GM13977 (cell line): ENCODE measurements at regions not wholly inside any gene's neighbourhood (a gene's known extent, or its start where the extent isn't known, plus 50 kb on each side); places are given as distances from the start of the nearest gene placed in this dataset.
"Not testable (repeated sequence)": the region's sequence is repeated elsewhere in the genome, so short reads cannot be mapped to it uniquely, and the experiment has no call there.

Experiments used
- DNase-seq: peaks from one replicate; pipeline ENCODE4 v3.0.0; 2012; ENCODE audit warnings: low spot score
- in situ Hi-C: fragments of 300-500 bp; cut with MboI; formaldehyde crosslinking; loops from one replicate; pipeline ENCODE4 v1.12.0; 2022; ENCODE audit warnings: low sequenced_read_pairs, low pct_unique_long_range_greater_than_20kb, mixed read lengths, inconsistent platforms; ENCODE audit not compliant: unreplicated experiment
- TF ChIP-seq, protein P1 (sequence below): IDR thresholded peaks from 2 replicates; pipeline ENCODE4 v1.5.1; 2012; ENCODE audit warnings: mild to moderate bottlenecking, control low read depth; ENCODE audit not compliant: insufficient read depth; ENCODE audit errors: extremely low read depth, missing control alignments

DNA sequence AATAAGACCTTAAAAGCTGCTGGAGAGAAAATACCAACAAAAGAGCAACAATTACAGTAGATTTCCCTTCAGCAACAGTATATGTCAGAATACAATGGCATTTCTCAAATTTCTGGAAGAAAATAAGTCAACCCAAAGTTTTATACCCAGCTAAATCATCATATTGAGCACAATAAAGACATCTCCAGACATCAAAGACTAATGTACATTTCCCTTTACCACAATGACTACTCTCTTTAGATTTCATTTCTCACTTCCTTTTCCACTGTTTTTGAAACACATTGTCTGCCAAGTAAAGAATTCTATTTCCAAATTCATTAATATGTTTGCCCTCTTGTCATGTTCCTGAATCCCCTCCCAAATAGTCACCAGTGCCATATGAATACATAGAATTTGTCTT lies 111.4 kb downstream of the POU4F1 start:
- TF ChIP-seq, protein P1, sequence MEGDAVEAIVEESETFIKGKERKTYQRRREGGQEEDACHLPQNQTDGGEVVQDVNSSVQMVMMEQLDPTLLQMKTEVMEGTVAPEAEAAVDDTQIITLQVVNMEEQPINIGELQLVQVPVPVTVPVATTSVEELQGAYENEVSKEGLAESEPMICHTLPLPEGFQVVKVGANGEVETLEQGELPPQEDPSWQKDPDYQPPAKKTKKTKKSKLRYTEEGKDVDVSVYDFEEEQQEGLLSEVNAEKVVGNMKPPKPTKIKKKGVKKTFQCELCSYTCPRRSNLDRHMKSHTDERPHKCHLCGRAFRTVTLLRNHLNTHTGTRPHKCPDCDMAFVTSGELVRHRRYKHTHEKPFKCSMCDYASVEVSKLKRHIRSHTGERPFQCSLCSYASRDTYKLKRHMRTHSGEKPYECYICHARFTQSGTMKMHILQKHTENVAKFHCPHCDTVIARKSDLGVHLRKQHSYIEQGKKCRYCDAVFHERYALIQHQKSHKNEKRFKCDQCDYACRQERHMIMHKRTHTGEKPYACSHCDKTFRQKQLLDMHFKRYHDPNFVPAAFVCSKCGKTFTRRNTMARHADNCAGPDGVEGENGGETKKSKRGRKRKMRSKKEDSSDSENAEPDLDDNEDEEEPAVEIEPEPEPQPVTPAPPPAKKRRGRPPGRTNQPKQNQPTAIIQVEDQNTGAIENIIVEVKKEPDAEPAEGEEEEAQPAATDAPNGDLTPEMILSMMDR: no peak
- in situ Hi-C loops: no loop called here
- DNase-seq: no peak

GRCh38 chr13:78490225-78490624 lies 113.1 kb downstream of the POU4F1 start:
- in situ Hi-C loops, DNase-seq: not testable (repeated sequence)

- in situ Hi-C loops: no loop called here
- DNase-seq: no peak
- TF ChIP-seq, protein P1: no peak
Measured at GRCh38 chr13:78487707-78488106, 115.6 kb downstream of the POU4F1 start.

- TF ChIP-seq, protein P1: no peak
- DNase-seq: no peak
- in situ Hi-C loops: no loop called here
Measured at GRCh38 chr13:78485803-78486202, 117.5 kb downstream of the POU4F1 start.

DNA sequence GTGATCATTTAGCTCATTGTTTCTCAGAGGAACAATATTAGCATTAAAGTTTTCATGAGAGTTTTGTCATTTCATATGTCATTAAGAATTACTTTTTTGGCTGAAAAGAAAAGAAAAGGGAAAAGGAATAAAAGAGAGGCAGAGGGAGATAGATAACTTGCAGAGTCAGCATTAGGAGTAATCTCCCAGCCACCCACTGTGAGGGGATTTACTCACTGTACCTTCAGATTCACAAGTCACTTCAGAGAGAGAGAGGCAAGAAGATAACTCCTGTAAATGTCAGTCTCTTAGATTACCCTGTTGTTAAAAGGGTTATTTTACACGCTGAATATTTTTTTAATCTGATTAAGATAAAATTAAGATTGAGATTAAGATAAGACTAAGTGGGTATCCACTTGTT lies 125.2 kb downstream of the POU4F1 start:
- TF ChIP-seq, protein P1: no peak
- in situ Hi-C loops: no loop called here
- DNase-seq: no peak

GRCh38 chr13:78476910-78477309 lies 126.4 kb downstream of the POU4F1 start:
- no peak for DNase-seq
- TF ChIP-seq, protein P1: no peak
- in situ Hi-C loops: no loop called here

DNA sequence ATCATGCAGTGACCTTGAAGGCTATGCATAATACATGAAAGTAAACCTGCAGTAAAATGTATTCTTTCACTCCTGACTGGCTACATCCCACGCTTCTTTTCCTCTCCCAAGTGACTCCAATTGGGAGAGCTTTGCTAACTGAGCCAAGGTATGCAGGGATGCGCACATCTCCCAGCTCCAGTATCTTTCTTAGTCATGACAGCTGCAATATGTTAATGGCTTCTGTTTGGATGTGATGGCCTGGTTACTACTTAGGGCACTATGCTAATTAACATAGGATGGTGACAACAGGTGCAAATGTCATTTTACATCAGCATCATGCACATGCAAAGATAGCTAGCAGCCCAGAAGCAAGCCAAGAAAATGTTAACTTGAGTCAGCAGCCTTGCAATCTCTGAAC lies 134.7 kb downstream of the POU4F1 start:
- no peak for DNase-seq
- TF ChIP-seq, protein P1: no peak
- in situ Hi-C loops: no loop called here
